Endothelial cell (in vitro differentiated cells): ENCODE measurements at regions not wholly inside any gene's neighbourhood (a gene's known extent, or its start where the extent isn't known, plus 50 kb on each side); places are given as distances from the start of the nearest gene placed in this dataset.
"Not testable (repeated sequence)": the region's sequence is repeated elsewhere in the genome, so short reads cannot be mapped to it uniquely, and the experiment has no call there.

ENCODE experiments used
- DNase-seq: peaks from one replicate; pipeline ENCODE4 v3.0.0; 2021; ENCODE audit warnings: low spot score
- H3K27ac Mint-ChIP-seq: one replicate; pipeline ENCODE4 v1.8.0; 2021; ENCODE audit warnings: mixed read lengths, inconsistent platforms; ENCODE audit not compliant: unreplicated experiment
- H3K27me3 Mint-ChIP-seq: one replicate; pipeline ENCODE4 v1.8.0; 2021; ENCODE audit warnings: mild to moderate bottlenecking, moderate library complexity, mixed read lengths, inconsistent platforms; ENCODE audit not compliant: unreplicated experiment
- H3K36me3 Mint-ChIP-seq: one replicate; pipeline ENCODE4 v1.8.0; 2021; ENCODE audit warnings: mild to moderate bottlenecking, low read depth, mixed read lengths, inconsistent platforms; ENCODE audit not compliant: unreplicated experiment
- H3K4me1 Mint-ChIP-seq: one replicate; pipeline ENCODE4 v1.8.0; 2021; ENCODE audit warnings: mild to moderate bottlenecking, mixed read lengths, inconsistent platforms; ENCODE audit not compliant: unreplicated experiment
- H3K4me3 Mint-ChIP-seq: one replicate; pipeline ENCODE4 v1.8.0; 2021; ENCODE audit warnings: mild to moderate bottlenecking, mixed read lengths, inconsistent platforms; ENCODE audit not compliant: unreplicated experiment
- H3K9me3 Mint-ChIP-seq: one replicate; pipeline ENCODE4 v1.8.0; 2021; ENCODE audit warnings: mixed read lengths, inconsistent platforms; ENCODE audit not compliant: unreplicated experiment
- CTCF ChIP-seq: fragments of 200-600 bp; sonication (generic); IDR thresholded peaks from one replicate; pipeline ENCODE4 v1.5.0; 2021; ENCODE audit warnings: antibody characterized with exemption; ENCODE audit not compliant: unreplicated experiment

GRCh38 chr5:92283521-92283920, 900.4 kb upstream of the ARRDC3 start:
- Mint-ChIP-seq H3K27ac (no peak overlapping the region), H3K4me3 (no peak overlapping the region), H3K9me3 (no peaks in the 10 kb centered on the region), H3K4me1 (no peaks in the 10 kb centered on the region), H3K27me3 (no peaks in the 10 kb centered on the region), H3K36me3 (no peaks in the 10 kb centered on the region)
- TF ChIP-seq CTCF, result no peak
- no peak for DNase-seq

GRCh38 chr5:92271750-92272149, 888.6 kb upstream of the ARRDC3 start:
- not testable (repeated sequence) for H3K4me1 Mint-ChIP-seq, H3K27ac Mint-ChIP-seq, DNase-seq, H3K9me3 Mint-ChIP-seq, H3K36me3 Mint-ChIP-seq, H3K4me3 Mint-ChIP-seq, H3K27me3 Mint-ChIP-seq

GRCh38 chr5:92268343-92268742, 885.2 kb upstream of the ARRDC3 start:
- Mint-ChIP-seq H3K9me3 (no peaks in the 10 kb centered on the region), H3K4me3 (no peak overlapping the region), H3K36me3 (no peaks in the 10 kb centered on the region), H3K27me3 (no peaks in the 10 kb centered on the region), H3K4me1 (no peaks in the 10 kb centered on the region), H3K27ac (no peak overlapping the region)
- TF ChIP-seq CTCF, result no peak
- no peak for DNase-seq

- Mint-ChIP-seq H3K27ac (no peak overlapping the region), H3K36me3 (no peaks in the 10 kb centered on the region), H3K4me1 (no peaks in the 10 kb centered on the region), H3K9me3 (no peaks in the 10 kb centered on the region), H3K4me3 (no peak overlapping the region), H3K27me3 (no peaks in the 10 kb centered on the region)
- no peak for DNase-seq
- no peak for TF ChIP-seq CTCF
Measured at GRCh38 chr5:92267830-92268229, 884.7 kb upstream of the ARRDC3 start.

- no peak for DNase-seq
- H3K9me3 Mint-ChIP-seq, result no peaks in the 10 kb centered on the region
- H3K4me3 Mint-ChIP-seq, result no peak overlapping the region
- no peak for TF ChIP-seq CTCF
- H3K27me3 Mint-ChIP-seq, result no peaks in the 10 kb centered on the region
- no peaks in the 10 kb centered on the region for H3K4me1 Mint-ChIP-seq
- H3K27ac Mint-ChIP-seq, result no peak overlapping the region
- H3K36me3 Mint-ChIP-seq, result no peaks in the 10 kb centered on the region
Measured at GRCh38 chr5:92265804-92266203, 882.7 kb upstream of the ARRDC3 start.

GRCh38 chr5:92255605-92256004, 872.5 kb upstream of the ARRDC3 start:
- not testable (repeated sequence) for H3K36me3 Mint-ChIP-seq, H3K27ac Mint-ChIP-seq, H3K4me1 Mint-ChIP-seq, H3K4me3 Mint-ChIP-seq, H3K27me3 Mint-ChIP-seq, DNase-seq, H3K9me3 Mint-ChIP-seq
